Testis (tissue), 2 donors: ENCODE measurements at regions not wholly inside any gene's neighbourhood (a gene's known extent, or its start where the extent isn't known, plus 50 kb on each side); places are given as distances from the start of the nearest gene placed in this dataset.
A peak's percentile ranks its signal among the peaks of the same experiment; 100 is the strongest.

Source experiments
- DNase-seq: peaks from one replicate; pipeline ENCODE4 v3.0.0-alpha.2; 2019
- H3K27ac ChIP-seq, 2 donors: fragments of 200-600 bp; sonication (generic); one replicate each; pipeline ENCODE4 v1.5.1; 2019
- H3K27me3 ChIP-seq: fragments of 200-600 bp; sonication (generic); one replicate; pipeline ENCODE4 v1.5.1; 2019
- H3K36me3 ChIP-seq: fragments of 200-600 bp; sonication (generic); one replicate; pipeline ENCODE4 v1.5.1; 2017; ENCODE audit warnings: low read depth; ENCODE audit errors: missing control alignments
- H3K4me1 ChIP-seq: fragments of 200-600 bp; sonication (generic); one replicate; pipeline ENCODE4 v1.5.1; 2019
- H3K4me3 ChIP-seq, 2 donors: fragments of 200-600 bp; sonication (generic); one replicate each; pipeline ENCODE4 v1.5.1; 2017 to 2019
- H3K9me3 ChIP-seq: fragments of 200-600 bp; sonication (generic); one replicate; pipeline ENCODE4 v1.5.1; 2017
- POLR2A ChIP-seq: fragments of 450-650 bp; IDR thresholded peaks from one replicate; pipeline ENCODE4 v1.6.1; 2017; ENCODE audit warnings: antibody characterized with exemption, mild to moderate bottlenecking, moderate library complexity
- WGBS, 2 donors: methylation state at CpG; one replicate each; pipeline ENCODE4 v1.1.5; 2018; 5-methylcytosine and 5-hydroxymethylcytosine counted together
- intact Hi-C: fragments of 100-400 bp; cut with DNase I; formaldehyde crosslinking; loops from one replicate; pipeline ENCODE4 v1.15.1; 2023; ENCODE audit warnings: low total_unique reads
- TF ChIP-seq, protein P1 (sequence below), 3 experiments: fragments of 450-650 bp in 2 of 3; fragments of 200-600 bp in 1 of 3; sonication (generic) in 1 of 3; IDR thresholded peaks; one replicate each; pipeline ENCODE4 v1.5.1; 2016 to 2019; ENCODE audit warnings: antibody characterized with exemption in 3 of 3, mild to moderate bottlenecking in 2 of 3, moderate library complexity in 1 of 3

DNA sequence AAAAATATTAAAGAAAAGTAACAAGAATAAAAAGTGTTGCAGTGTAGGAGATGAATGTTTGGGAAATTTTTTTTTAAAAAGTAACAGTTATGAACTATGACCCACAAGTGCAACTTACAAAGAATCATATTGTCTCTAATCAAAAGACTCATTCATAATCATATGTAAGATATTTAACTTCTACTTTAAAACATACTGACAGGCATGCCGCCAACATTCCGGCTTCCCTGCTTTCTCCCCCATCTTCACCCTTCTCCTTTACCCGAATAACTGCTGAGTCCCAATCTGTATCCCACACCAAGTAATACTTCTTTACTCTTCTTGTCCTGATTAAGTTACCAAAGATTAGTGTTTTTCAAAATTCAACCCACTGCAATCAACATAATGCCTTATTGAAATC lies 598.8 kb upstream of the FRG1 start:
- 64 to 79% methylated on average over 3 of the region's 3 CpGs for WGBS, 2 donors
- intact Hi-C loops: no loop called here
- H3K27me3 ChIP-seq: no peaks in the 10 kb centered on the region
- H3K4me1 ChIP-seq: no peaks in the 10 kb centered on the region
- no peak overlapping the region for H3K4me3 ChIP-seq
- no peak for DNase-seq
- no peak for TF ChIP-seq POLR2A
- TF ChIP-seq, protein P1, sequence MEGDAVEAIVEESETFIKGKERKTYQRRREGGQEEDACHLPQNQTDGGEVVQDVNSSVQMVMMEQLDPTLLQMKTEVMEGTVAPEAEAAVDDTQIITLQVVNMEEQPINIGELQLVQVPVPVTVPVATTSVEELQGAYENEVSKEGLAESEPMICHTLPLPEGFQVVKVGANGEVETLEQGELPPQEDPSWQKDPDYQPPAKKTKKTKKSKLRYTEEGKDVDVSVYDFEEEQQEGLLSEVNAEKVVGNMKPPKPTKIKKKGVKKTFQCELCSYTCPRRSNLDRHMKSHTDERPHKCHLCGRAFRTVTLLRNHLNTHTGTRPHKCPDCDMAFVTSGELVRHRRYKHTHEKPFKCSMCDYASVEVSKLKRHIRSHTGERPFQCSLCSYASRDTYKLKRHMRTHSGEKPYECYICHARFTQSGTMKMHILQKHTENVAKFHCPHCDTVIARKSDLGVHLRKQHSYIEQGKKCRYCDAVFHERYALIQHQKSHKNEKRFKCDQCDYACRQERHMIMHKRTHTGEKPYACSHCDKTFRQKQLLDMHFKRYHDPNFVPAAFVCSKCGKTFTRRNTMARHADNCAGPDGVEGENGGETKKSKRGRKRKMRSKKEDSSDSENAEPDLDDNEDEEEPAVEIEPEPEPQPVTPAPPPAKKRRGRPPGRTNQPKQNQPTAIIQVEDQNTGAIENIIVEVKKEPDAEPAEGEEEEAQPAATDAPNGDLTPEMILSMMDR (IDR thresholded peaks at IDR 0.05): no peak
- no peaks in the 10 kb centered on the region for H3K36me3 ChIP-seq
- H3K27ac ChIP-seq: no peak overlapping the region
- no peaks in the 10 kb centered on the region for H3K9me3 ChIP-seq

DNA sequence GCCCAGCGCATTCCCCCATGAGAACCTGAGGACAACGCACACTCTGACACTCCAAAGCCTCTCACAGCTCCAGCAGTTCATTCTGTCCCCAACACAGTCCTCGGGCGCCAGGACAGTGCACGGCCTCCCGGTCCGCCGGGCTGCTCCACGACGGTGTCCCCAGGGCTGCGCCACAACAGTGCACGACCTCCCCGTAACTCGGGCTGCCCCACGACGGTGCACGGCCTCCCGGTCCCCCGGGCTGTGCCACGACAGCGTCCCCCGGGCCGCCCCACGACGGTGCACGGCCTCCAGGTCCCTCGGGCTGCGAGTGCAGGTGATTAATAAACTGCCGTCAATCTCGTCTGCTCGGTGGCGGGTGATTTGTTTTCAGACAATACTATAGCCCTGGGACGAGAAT lies 585.1 kb upstream of the FRG1 start:
- Histone ChIP-seq H3K9me3 (no peaks in the 10 kb centered on the region), H3K4me3 (peak overlapping the region in 1 of 2 donors; percentile 16), H3K36me3 (no peaks in the 10 kb centered on the region), H3K27ac (no peak overlapping the region), H3K4me1 (no peaks in the 10 kb centered on the region), H3K27me3 (no peaks in the 10 kb centered on the region)
- intact Hi-C loops: no loop called here
- WGBS, 2 donors: 75 to 84% methylated on average over 23 to 32 of the region's 33 CpGs
- TF ChIP-seq POLR2A: no peak
- TF ChIP-seq, protein P1 (IDR thresholded peaks at IDR 0.05): no peak
- no peak for DNase-seq

DNA sequence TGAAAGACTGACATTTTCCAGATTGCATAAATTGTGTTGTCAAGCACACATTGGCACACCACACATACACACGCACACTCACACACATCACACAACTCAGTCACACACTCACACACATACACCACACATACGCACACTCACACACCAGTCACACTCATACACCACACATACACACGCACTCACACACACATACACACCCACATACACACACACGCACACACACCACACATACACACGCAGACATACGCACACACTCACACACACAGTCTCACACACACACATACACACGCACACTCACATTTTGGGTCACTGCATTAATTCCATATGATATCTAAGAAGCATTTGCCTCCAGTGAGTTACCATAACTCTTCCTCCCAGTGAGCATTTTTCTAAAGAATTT lies 578.3 kb upstream of the FRG1 start:
- Histone ChIP-seq H3K27ac (peak overlapping the region; percentile 68), H3K36me3 (no peaks in the 10 kb centered on the region), H3K4me3 (no peak overlapping the region), H3K9me3 (no peaks in the 10 kb centered on the region), H3K4me1 (peaks cover 6% of the 10 kb centered on the region), H3K27me3 (no peaks in the 10 kb centered on the region)
- 63 to 78% methylated on average over 7 of the region's 7 CpGs for WGBS, 2 donors
- intact Hi-C loops: no loop called here
- DNase-seq: no peak
- TF ChIP-seq POLR2A: no peak
- TF ChIP-seq, protein P1 (IDR thresholded peaks at IDR 0.05): no peak

DNA sequence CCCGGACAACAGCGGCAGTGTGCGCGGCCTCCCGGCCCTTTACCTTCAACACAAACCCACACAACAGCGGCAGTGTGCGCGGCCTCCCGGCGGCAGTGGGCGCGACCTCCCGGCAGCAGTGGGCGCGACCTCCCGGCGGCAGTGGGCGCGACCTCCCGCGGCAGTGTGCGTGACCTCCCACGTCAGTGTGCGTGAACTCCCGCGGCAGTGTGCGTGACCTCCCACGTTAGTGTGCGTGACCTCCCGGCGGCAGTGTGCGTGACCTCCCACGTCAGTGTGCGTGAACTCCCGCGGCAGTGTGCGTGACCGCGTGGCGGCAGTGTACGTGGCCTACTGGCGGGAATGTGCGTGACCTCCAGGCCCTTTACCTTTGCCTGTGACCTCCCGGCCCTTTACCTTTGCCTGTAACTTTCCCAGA lies 576.6 kb upstream of the FRG1 start:
- peak overlapping the region in 1 of 2 donors; percentile 24 for H3K4me3 ChIP-seq
- no peaks in the 10 kb centered on the region for H3K36me3 ChIP-seq
- peaks cover 6% of the 10 kb centered on the region for H3K4me1 ChIP-seq
- peak overlapping the region in 1 of 2 donors; percentile 65 for H3K27ac ChIP-seq
- TF ChIP-seq, protein P1 (IDR thresholded peaks at IDR 0.05): no peak
- no peak for TF ChIP-seq POLR2A
- no peaks in the 10 kb centered on the region for H3K9me3 ChIP-seq
- intact Hi-C loops: no loop called here
- WGBS, 2 donors: 64 to 84% methylated on average over 4 to 42 of the region's 44 CpGs
- H3K27me3 ChIP-seq: no peaks in the 10 kb centered on the region
- peak; percentile 61 for DNase-seq

DNA sequence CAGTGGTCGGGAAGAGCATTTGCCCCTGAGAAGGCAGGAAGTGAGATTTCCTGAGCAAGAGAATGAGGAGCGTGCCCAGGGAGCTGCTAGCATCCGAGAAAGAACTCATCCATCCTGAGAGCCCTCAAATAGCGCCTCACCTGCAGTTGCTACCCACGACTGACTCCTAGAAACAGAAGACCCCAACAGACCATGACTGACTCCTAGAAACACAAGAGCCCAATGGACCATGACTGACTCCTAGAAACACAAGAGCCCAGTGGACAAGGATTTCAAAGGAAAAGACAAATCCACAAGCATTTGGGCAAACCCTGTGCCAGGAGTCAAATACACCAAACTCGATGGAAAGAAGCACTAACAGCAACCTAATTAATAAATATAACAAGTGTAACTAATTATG lies 575.2 kb upstream of the FRG1 start:
- H3K4me1 ChIP-seq: peaks cover 6% of the 10 kb centered on the region
- no peaks in the 10 kb centered on the region for H3K36me3 ChIP-seq
- no peaks in the 10 kb centered on the region for H3K9me3 ChIP-seq
- DNase-seq: no peak
- 61 to 72% methylated on average over 5 to 6 of the region's 6 CpGs for WGBS, 2 donors
- no peaks in the 10 kb centered on the region for H3K27me3 ChIP-seq
- TF ChIP-seq POLR2A: no peak
- TF ChIP-seq, protein P1 (IDR thresholded peaks at IDR 0.05): no peak
- no peak overlapping the region for H3K4me3 ChIP-seq
- no peak overlapping the region for H3K27ac ChIP-seq
- intact Hi-C loops: loop anchor here (5.0 kb wide), 1 partner anchor 417 kb away; no protein-coding TSS in a partner anchor
